ENCODE measurements at regions not wholly inside any gene's neighbourhood (a gene's known extent, or its start where the extent isn't known, plus 50 kb on each side); places are given as distances from the start of the nearest gene placed in this dataset.

- no peak for TF ChIP-seq ZNF664 (tag by site-specific recombination; IDR thresholded peaks at IDR 0.05)
- no peak for TF ChIP-seq ZNF37A (tag by site-specific recombination; IDR thresholded peaks at IDR 0.05)
- TF ChIP-seq, protein P1, sequence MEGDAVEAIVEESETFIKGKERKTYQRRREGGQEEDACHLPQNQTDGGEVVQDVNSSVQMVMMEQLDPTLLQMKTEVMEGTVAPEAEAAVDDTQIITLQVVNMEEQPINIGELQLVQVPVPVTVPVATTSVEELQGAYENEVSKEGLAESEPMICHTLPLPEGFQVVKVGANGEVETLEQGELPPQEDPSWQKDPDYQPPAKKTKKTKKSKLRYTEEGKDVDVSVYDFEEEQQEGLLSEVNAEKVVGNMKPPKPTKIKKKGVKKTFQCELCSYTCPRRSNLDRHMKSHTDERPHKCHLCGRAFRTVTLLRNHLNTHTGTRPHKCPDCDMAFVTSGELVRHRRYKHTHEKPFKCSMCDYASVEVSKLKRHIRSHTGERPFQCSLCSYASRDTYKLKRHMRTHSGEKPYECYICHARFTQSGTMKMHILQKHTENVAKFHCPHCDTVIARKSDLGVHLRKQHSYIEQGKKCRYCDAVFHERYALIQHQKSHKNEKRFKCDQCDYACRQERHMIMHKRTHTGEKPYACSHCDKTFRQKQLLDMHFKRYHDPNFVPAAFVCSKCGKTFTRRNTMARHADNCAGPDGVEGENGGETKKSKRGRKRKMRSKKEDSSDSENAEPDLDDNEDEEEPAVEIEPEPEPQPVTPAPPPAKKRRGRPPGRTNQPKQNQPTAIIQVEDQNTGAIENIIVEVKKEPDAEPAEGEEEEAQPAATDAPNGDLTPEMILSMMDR (tag by site-specific recombination; IDR thresholded peaks at IDR 0.05) = no peak
- TF ChIP-seq ZNF354C (tag by site-specific recombination; IDR thresholded peaks at IDR 0.05; ENCODE audit: borderline replicate concordance, low read depth) = no peak
- no peak for TF ChIP-seq ZNF2 (tag by site-specific recombination; IDR thresholded peaks at IDR 0.05)
- TF ChIP-seq ZNF555 (tag by site-specific recombination; conservative IDR thresholded peaks at IDR 0.05) = no peak
- TF ChIP-seq ZNF792 (tag by site-specific recombination; IDR thresholded peaks at IDR 0.05) = no peak
- TF ChIP-seq YY1 (tag by site-specific recombination; IDR thresholded peaks at IDR 0.05) = no peak
- no peak for TF ChIP-seq ZNF223 (tag by site-specific recombination; IDR thresholded peaks at IDR 0.05)
- TF ChIP-seq HOXC10 (CRISPR knock-in tag; IDR thresholded peaks at IDR 0.05) = no peak
- TF ChIP-seq ZNF513 (tag by site-specific recombination; IDR thresholded peaks at IDR 0.05) = no peak
- TF ChIP-seq, protein P2, sequence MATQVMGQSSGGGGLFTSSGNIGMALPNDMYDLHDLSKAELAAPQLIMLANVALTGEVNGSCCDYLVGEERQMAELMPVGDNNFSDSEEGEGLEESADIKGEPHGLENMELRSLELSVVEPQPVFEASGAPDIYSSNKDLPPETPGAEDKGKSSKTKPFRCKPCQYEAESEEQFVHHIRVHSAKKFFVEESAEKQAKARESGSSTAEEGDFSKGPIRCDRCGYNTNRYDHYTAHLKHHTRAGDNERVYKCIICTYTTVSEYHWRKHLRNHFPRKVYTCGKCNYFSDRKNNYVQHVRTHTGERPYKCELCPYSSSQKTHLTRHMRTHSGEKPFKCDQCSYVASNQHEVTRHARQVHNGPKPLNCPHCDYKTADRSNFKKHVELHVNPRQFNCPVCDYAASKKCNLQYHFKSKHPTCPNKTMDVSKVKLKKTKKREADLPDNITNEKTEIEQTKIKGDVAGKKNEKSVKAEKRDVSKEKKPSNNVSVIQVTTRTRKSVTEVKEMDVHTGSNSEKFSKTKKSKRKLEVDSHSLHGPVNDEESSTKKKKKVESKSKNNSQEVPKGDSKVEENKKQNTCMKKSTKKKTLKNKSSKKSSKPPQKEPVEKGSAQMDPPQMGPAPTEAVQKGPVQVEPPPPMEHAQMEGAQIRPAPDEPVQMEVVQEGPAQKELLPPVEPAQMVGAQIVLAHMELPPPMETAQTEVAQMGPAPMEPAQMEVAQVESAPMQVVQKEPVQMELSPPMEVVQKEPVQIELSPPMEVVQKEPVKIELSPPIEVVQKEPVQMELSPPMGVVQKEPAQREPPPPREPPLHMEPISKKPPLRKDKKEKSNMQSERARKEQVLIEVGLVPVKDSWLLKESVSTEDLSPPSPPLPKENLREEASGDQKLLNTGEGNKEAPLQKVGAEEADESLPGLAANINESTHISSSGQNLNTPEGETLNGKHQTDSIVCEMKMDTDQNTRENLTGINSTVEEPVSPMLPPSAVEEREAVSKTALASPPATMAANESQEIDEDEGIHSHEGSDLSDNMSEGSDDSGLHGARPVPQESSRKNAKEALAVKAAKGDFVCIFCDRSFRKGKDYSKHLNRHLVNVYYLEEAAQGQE (tag by site-specific recombination; IDR thresholded peaks at IDR 0.05) = no peak
- no peak for TF ChIP-seq ZNF747 (tag by site-specific recombination; IDR thresholded peaks at IDR 0.05)
- no peak for TF ChIP-seq ZNF558 (tag by site-specific recombination; IDR thresholded peaks at IDR 0.05)
These were observed 149.9 kb upstream of the KLF4 start for GRCh38 chr9:107639426-107639825.
